ENCODE measurements at regions not wholly inside any gene's neighbourhood (a gene's known extent, or its start where the extent isn't known, plus 50 kb on each side); places are given as distances from the start of the nearest gene placed in this dataset.

- no peak overlapping the region for H3K9ac ChIP-seq (ENCODE audit: insufficient read depth in 1 of 2, low read depth in 2 of 2, low read length in 2 of 2)
- BruUV-seq (replicated peaks): no TSS peak
- 0% methylated on average over 3 of the region's 3 CpGs for WGBS (ENCODE audit: insufficient coverage, low coverage, missing lambda C conversion rate)
- no peak for FAIRE-seq
- H3K9me3 ChIP-seq (replicated peaks; ENCODE audit: control insufficient read depth, insufficient read depth, low read depth, low read length): no peaks in the 10 kb centered on the region
- intact Hi-C loops (cut with micrococcal nuclease) (no loop called here), in situ Hi-C loops (cut with MboI) (no loop called here)
- H3K4me1 ChIP-seq (replicated peaks in 1 of 2; ENCODE audit: control insufficient read depth in 2 of 2, insufficient read depth in 2 of 2, low read length in 2 of 2): no peaks in the 10 kb centered on the region
- no peaks in the 10 kb centered on the region for H3K79me2 ChIP-seq (ENCODE audit: control insufficient read depth, insufficient read depth, low read length)
- ChIA-PET POLR2A (no interaction called here), CTCF (ENCODE audit: low intra/inter-chr PET ratio) (no interaction called here)
- H3K4me2 ChIP-seq (ENCODE audit: insufficient read depth, low read length): no peak overlapping the region
- H2AFZ ChIP-seq (ENCODE audit: low read depth, low read length): no peak overlapping the region
- no peak for DNase-seq (ENCODE audit: extremely low read depth in 1 of 4, low spot score in 3 of 4)
- no peaks in the 10 kb centered on the region for H3K27me3 ChIP-seq (ENCODE audit: control insufficient read depth in 2 of 2, insufficient read depth in 2 of 2, low read length in 2 of 2)
- H3K27ac ChIP-seq (ENCODE audit: extremely low read depth, low read depth, low read length): no peak overlapping the region
- TF ChIP-seq ZNF764 (CRISPR knock-in tag; IDR thresholded peaks at IDR 0.05; ENCODE audit: low read depth) (no peak), JUN (IDR thresholded peaks at IDR 0.05; ENCODE audit: borderline replicate concordance, low read depth, low read length) (no peak), JUN (CRISPR knock-in tag; IDR thresholded peaks at IDR 0.05; ENCODE audit: borderline replicate concordance) (no peak), PHF8 (IDR thresholded peaks at IDR 0.05; ENCODE audit: borderline replicate concordance, low read length) (no peak)
- H3K36me3 ChIP-seq (ENCODE audit: control insufficient read depth, insufficient read depth, low read length): no peaks in the 10 kb centered on the region
- H4K20me1 ChIP-seq (replicated peaks; ENCODE audit: control insufficient read depth, insufficient read depth, low read length): no peaks in the 10 kb centered on the region
- no peaks in the 10 kb centered on the region for H3K9me1 ChIP-seq (ENCODE audit: control insufficient read depth, insufficient read depth, low read length)
- ATAC-seq: no peak
- no peak overlapping the region for H3K4me3 ChIP-seq
These were observed 485.0 kb downstream of the PRKD1 start for GRCh38 chr14:29442696-29443095.

- ChIA-PET POLR2A (no interaction called here), CTCF (ENCODE audit: low intra/inter-chr PET ratio) (no interaction called here)
- Histone ChIP-seq H3K4me1 (replicated peaks in 1 of 2; ENCODE audit: control insufficient read depth in 2 of 2, insufficient read depth in 2 of 2, low read length in 2 of 2) (no peaks in the 10 kb centered on the region), H3K9me1 (ENCODE audit: control insufficient read depth, insufficient read depth, low read length) (no peaks in the 10 kb centered on the region), H3K27me3 (ENCODE audit: control insufficient read depth in 2 of 2, insufficient read depth in 2 of 2, low read length in 2 of 2) (no peaks in the 10 kb centered on the region), H2AFZ (ENCODE audit: low read depth, low read length) (no peak overlapping the region), H3K79me2 (ENCODE audit: control insufficient read depth, insufficient read depth, low read length) (no peaks in the 10 kb centered on the region), H3K27ac (ENCODE audit: extremely low read depth, low read depth, low read length) (no peak overlapping the region), H3K9me3 (replicated peaks; ENCODE audit: control insufficient read depth, insufficient read depth, low read depth, low read length) (no peaks in the 10 kb centered on the region), H3K9ac (ENCODE audit: insufficient read depth in 1 of 2, low read depth in 2 of 2, low read length in 2 of 2) (no peak overlapping the region), H3K4me3 (no peak overlapping the region), H3K4me2 (ENCODE audit: insufficient read depth, low read length) (no peak overlapping the region), H4K20me1 (replicated peaks; ENCODE audit: control insufficient read depth, insufficient read depth, low read length) (no peaks in the 10 kb centered on the region), H3K36me3 (ENCODE audit: control insufficient read depth, insufficient read depth, low read length) (no peaks in the 10 kb centered on the region)
- intact Hi-C loops (cut with micrococcal nuclease) (no loop called here), in situ Hi-C loops (cut with MboI) (no loop called here)
- no peak for DNase-seq (ENCODE audit: extremely low read depth in 1 of 4, low spot score in 3 of 4)
- FAIRE-seq: no peak
- no peak for ATAC-seq
- no TSS peak for BruUV-seq (replicated peaks)
- 0% methylated on average over 2 of the region's 2 CpGs for WGBS (ENCODE audit: insufficient coverage, low coverage, missing lambda C conversion rate)
- no peak for TF ChIP-seq ZNF175 (CRISPR knock-in tag; IDR thresholded peaks at IDR 0.05; ENCODE audit: low read depth)
- no peak for TF ChIP-seq GTF3C2 (IDR thresholded peaks at IDR 0.05; ENCODE audit: borderline replicate concordance, extremely low read depth, insufficient read length)
- TF ChIP-seq HOMEZ (CRISPR knock-in tag; IDR thresholded peaks at IDR 0.05): no peak
- no peak for TF ChIP-seq PPARD (CRISPR knock-in tag; IDR thresholded peaks at IDR 0.05)
- TF ChIP-seq HSF4 (CRISPR knock-in tag; IDR thresholded peaks at IDR 0.05; ENCODE audit: borderline replicate concordance): no peak
- TF ChIP-seq SNRNP70 (optimal IDR thresholded peaks at IDR 0.05; ENCODE audit: low read depth, low read length): no peak
- TF ChIP-seq ZKSCAN8 (CRISPR knock-in tag; IDR thresholded peaks at IDR 0.05): no peak
- TF ChIP-seq ZNF695 (CRISPR knock-in tag; IDR thresholded peaks at IDR 0.05): no peak
- no peak for TF ChIP-seq SRSF1 (IDR thresholded peaks at IDR 0.05; ENCODE audit: low read depth, low read length)
These were observed 483.4 kb downstream of the PRKD1 start for GRCh38 chr14:29444216-29444615.
